Left kidney (tissue), 1 donor: ENCODE measurements at regions not wholly inside any gene's neighbourhood (a gene's known extent, or its start where the extent isn't known, plus 50 kb on each side); places are given as distances from the start of the nearest gene placed in this dataset.

ENCODE experiments used
- DNase-seq: peaks from one replicate; pipeline ENCODE4 v3.0.0-alpha.2; 2013

DNA sequence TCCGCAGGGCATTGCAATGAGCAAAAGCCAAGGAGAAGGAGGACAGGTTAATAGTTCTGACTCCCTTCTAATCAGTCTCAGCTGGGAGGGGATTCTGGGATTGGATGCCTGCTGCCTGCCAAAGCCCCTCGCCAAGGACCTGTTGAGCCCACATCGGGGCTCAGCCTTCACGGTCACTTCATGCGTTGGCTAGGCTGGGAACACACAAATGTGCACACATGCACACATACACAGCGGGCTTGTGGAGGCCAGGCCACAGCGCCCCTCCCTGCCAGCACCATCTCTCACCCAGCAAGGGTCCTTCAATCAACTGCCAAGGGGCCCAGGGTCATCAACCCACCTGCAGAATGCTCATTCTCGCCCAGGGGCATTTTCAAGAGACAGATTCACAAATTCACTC is 113.9 kb downstream of the C5orf15 start:
- DNase-seq, result no peak

- DNase-seq, result no peak
Observed at GRCh38 chr5:133853646-133854365, 114.6 kb downstream of the C5orf15 start.

- no peak for DNase-seq
Observed at GRCh38 chr5:133851521-133851920, 116.9 kb downstream of the C5orf15 start.

- DNase-seq, result no peak
Observed at GRCh38 chr5:133850811-133851210, 117.6 kb downstream of the C5orf15 start.

DNA sequence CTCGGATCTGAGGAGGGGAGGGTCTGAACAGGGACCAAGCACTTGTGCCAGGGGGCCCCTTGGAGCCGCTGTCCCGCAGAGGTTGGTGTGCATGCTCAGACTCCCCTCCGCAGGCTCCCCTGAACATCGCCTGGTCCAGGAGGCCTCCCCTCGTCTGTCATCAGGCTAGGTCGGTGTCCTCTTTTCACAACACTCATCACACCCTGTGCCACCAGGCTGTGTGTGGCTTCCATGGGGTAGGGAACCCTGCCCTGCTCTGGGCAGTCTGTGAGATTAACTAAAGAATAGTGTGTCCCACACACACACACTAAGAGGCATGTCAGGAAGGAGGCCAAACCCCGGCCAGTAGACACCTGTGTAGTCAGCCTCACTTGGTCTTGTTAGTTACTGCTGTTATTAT is 119.3 kb downstream of the C5orf15 start:
- DNase-seq, result no peak

DNA sequence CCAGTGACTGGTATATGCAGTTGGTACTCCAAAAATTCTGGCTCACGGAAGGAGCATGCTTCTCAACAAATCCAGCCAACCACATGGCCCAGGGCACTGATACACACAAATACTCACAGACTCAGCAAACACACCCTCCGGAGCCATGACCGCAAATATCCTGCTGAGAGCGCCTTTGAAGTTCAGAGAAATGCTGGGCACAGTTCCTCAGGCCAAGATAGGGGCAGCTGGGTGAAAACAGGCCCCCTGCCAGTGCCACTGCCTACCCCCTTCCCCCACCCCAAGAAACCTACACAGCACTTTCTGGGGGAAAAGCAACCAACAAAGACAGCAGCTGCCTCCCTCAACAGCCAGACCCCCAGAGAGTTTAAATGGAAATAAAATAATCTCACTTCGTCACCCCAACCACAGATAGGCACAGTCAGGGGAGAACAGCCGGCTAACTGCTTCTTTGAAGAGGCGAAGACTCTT is 120.0 kb downstream of the C5orf15 start:
- DNase-seq, result no peak

- no peak for DNase-seq
Observed at GRCh38 chr5:133847886-133848285, 120.5 kb downstream of the C5orf15 start.

- no peak for DNase-seq
Observed at GRCh38 chr5:133847301-133847700, 121.1 kb downstream of the C5orf15 start.

DNA sequence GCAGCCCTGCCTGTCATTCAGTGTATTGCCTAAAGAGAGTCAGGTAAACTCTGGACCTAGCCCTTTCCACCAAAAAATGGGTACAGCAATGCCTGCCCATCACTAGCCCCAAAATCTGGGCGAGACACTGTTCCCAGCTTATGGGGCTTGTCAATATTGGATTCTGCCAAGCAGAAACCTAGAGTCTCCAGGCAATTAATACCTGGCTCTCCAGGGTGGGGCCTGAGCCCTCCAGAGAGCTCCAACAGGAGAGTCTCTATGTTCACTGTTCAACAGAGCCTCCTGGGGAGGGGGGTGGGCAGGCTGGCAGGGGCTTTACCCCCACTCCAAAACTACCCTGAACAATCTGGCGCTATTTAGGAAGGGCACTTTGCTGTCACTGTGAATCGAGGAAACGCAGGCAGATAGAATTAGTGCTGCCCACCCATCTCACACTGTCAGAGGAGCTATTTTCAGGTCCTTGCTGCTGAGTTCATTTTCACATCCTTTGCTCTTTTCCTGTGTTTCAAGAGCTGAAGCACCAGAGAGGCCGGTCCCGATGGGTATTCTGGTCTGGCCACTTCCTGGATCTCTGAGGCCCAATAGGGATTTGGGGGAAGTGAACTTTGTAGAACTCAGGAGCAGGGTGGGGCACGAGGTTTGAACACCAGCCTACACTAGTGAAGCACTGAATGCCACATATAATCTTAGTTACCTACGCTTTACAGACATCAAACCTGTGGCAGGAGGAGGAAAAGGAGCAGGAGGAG is 121.8 kb downstream of the C5orf15 start:
- DNase-seq, result no peak

- no peak for DNase-seq
Observed at GRCh38 chr5:133845271-133845670, 123.2 kb downstream of the C5orf15 start.

DNA sequence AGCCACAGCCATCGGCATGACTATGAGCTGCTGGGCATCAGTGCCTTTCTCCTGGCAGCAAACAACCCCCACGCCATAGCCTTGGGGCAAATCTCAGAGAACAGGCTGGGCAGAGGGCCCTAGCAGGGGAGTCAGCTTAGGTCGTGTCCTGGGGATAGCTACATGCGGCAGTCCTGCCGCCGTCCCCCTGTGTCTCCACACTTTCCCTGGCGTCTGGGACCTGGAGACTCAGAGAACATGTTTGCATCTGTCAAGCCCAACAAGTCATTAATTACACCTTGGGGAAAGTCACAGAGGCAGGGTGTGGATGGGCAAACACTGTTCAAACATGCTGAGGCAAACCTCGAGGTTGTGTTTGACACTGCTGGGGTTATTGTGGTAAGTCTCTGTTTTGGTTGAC is 123.6 kb downstream of the C5orf15 start:
- no peak for DNase-seq

GRCh38 chr5:133843911-133844310 is 124.5 kb downstream of the C5orf15 start:
- DNase-seq, result no peak

DNA sequence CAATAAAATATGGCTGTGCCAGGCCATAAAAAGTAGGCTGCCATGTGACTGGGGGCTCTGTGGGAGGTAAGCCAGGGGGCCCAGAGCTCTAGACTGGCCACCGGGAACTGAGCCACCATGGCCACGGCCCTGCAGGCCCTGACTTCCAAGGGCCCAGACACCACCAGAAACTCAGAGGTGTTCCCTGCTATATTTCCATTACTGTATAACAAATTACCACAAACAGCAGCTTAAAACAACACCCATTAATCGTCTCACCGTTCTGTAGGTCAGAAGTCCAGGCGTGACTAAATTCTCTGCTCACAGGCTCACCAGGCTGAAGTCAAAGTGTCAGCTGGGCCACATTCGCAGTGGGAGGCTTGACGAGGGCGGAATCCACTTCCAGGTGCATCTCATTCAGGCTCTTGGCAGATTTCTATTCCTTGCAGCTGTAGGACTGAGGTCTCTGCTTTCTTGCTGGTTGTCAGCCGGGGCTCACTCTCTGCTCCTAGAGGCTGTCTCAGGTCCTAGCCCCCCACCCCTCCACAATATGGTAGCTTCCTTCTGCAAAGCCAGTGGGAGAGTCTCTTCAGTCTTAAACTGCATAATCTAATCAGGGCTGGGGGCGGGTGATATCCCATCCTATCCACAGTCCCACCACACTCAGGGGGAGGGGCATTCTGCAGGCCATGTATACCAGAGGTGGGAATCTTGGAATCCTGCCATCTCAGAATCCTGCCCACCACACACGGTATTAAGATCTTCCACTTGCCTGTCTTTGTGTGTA is 125.4 kb downstream of the C5orf15 start:
- no peak for DNase-seq

DNA sequence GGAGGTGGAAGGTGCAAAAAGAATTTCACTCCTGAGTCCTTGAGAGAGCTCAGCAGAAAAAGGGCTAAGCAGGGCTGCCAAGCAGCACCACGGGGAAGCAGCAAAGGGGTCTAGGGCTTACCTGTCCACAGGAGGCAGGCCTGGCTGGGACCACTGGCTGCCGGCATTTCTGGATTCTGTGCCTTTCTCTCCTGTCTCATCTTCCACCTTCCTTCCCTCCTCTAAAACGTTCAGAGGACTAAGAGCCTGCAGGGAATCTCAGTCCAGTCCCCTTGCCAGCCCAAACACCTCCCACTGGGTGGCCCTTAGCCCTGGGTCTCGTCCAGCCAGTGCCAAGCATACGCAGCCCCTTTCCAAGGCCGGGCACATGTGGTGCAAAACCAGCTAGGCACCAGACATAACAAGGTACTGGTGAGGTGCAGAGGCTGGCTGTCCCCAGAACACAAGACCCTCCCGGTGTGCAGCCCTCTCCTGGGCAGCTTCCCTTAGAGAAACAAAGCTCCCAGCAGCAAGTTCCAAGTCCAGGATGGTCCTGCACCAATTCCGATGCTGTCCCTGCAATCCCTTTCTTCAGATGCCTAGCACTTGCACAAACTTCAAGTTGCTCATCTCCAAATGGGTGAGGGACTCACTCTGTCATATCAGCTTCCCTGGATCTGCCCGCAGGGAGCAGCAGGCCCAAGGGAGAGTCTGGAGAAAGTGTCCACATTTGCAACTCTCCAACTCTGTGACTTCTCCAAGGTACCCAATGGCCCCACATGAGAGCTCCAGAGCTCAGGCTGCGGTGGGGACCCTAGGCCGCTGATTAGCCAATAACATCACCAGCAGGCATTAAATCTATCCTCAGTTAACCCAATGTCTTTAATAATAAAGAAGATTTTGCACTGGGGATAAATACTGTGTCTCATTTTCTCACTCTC is 126.3 kb downstream of the C5orf15 start:
- no peak for DNase-seq

- DNase-seq, result no peak
Observed at GRCh38 chr5:133840168-133840567, 128.3 kb downstream of the C5orf15 start.

DNA sequence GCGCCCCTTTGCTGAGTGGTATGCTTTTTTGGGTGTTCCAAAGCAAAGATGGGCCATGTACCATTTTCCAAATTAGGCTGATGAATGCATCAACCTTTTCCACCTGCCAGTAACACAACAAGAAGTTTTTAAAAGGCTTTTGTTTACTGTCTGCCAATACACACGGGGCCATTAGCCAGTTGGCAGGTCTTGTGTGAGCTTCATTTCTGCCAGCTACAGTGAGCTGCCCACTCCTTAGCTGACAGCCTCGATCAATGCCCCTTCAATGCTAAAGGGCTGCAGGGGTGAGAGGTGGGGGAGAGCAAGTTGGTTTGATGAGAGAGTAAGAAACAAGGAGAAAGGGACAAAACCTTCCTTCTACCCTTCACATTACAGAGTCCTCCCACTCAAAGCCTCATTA is 128.7 kb downstream of the C5orf15 start:
- DNase-seq, result no peak

- no peak for DNase-seq
Observed at GRCh38 chr5:133839090-133839489, 129.3 kb downstream of the C5orf15 start.

DNA sequence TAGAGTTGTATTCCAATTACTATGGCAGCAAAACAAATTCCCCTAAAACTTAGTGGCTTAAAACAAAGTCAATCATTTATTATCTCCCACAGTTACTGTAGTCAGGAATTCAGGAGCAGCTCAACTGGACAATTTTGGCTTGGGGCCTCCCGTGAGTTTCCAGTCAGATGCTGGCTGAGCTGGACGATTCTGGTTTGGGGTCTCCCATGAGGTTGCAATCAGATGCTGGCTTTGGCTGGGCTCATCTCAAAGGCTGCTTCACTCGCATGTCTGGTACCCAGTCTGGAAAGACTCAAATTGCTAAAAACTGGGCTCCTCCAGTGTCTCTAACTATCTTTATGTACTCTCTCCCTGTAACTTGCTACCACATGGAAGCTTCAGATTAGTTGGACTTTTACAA is 130.1 kb downstream of the C5orf15 start:
- no peak for DNase-seq

DNA sequence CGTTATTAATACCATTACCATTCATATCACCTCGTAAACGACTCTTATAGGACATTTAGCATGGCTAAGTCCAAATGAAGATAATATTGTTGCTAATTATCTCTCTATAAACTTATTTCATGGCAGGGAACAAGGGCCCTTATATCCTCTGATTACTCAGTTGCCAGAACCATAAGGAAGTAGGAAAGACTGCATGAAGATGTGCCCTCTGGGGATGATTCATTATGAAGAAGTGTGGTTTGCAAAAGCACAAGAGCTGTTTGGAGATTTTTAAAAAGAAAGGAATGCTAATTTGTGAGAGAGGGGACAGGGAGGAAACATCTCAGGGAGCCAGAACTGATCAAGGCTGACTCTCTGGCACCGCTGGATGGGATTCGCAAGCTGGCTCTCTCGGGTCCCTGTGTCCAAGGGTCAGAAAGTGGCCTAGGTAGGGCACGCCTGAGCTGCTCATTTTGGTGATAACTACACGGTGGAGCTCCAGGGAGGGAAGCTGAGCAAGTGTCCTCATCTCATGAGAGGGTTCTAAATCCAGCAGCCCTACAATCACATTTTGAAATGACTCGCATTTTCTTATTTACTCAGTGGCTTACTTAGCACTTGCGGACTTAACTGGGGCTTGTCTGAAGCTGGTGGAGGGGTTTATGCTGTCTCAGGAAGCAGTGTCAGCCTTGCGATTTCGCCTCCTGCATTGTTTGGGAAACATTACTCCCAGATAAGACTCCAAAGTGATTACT is 136.8 kb downstream of the C5orf15 start:
- DNase-seq, result no peak

DNA sequence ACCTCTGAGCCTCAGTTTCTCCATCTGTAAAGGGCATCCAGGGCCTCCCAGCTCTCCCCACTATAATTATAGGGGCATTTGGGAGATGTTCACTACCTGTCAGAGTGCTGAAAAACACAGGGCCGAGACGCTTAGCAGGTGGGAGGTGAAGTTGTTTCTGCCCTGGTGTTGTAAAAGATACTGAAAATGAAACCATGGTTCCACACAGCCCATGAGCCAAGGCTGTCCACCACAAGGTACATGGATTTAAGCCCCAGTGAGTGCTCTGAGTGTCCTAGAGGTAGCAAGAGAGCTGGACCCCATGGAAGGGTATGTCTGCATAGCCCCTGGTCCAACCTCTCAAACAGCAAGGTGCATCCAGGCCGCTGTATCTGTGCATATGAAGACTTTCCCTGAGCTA is 137.5 kb downstream of the C5orf15 start:
- DNase-seq, result no peak

DNA sequence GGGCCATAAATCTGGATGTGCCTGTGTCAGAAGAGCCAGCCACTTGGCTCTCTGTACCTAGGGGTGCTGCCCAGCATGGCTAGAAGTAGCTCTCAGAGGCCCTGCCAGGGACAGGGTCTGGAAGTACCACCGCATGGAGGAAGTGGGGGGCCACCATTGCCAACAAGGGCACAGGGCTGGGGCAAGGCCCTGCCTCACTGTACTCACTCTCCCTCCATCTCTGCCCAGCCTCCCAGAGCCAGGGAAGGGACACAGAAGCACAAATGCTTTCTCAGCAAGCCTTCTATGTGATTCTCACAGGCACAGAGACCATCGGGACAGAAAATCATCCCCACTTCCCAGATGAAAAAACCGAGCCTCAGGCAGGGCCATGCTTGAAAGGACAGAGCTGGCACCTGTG is 138.1 kb downstream of the C5orf15 start:
- DNase-seq, result no peak
